ENCODE measurements at regions not wholly inside any gene's neighbourhood (a gene's known extent, or its start where the extent isn't known, plus 50 kb on each side); places are given as distances from the start of the nearest gene placed in this dataset.

GRCh38 chr16:73176577-73177013 lies 128.7 kb upstream of the ZFHX3 start:
- DNase-seq (ENCODE audit: low read depth, low spot score) = peak; percentile 30
- POLR2A ChIA-PET = no interaction called here

GRCh38 chr16:73172973-73173709 lies 125.2 kb upstream of the ZFHX3 start:
- TF ChIP-seq SIN3A (IDR thresholded peaks at IDR 0.05; ENCODE audit: borderline replicate concordance, insufficient read depth, low read depth, low read length) (no peak), TCF7L2 (IDR thresholded peaks at IDR 0.05; ENCODE audit: low read depth, low read length) (no peak), POLR2AphosphoS5 (IDR thresholded peaks at IDR 0.05; ENCODE audit: low read depth, low read length) (no peak), CTCF (IDR thresholded peaks at IDR 0.05) (no peak)
- TF ChIP-seq, protein P1, sequence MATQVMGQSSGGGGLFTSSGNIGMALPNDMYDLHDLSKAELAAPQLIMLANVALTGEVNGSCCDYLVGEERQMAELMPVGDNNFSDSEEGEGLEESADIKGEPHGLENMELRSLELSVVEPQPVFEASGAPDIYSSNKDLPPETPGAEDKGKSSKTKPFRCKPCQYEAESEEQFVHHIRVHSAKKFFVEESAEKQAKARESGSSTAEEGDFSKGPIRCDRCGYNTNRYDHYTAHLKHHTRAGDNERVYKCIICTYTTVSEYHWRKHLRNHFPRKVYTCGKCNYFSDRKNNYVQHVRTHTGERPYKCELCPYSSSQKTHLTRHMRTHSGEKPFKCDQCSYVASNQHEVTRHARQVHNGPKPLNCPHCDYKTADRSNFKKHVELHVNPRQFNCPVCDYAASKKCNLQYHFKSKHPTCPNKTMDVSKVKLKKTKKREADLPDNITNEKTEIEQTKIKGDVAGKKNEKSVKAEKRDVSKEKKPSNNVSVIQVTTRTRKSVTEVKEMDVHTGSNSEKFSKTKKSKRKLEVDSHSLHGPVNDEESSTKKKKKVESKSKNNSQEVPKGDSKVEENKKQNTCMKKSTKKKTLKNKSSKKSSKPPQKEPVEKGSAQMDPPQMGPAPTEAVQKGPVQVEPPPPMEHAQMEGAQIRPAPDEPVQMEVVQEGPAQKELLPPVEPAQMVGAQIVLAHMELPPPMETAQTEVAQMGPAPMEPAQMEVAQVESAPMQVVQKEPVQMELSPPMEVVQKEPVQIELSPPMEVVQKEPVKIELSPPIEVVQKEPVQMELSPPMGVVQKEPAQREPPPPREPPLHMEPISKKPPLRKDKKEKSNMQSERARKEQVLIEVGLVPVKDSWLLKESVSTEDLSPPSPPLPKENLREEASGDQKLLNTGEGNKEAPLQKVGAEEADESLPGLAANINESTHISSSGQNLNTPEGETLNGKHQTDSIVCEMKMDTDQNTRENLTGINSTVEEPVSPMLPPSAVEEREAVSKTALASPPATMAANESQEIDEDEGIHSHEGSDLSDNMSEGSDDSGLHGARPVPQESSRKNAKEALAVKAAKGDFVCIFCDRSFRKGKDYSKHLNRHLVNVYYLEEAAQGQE (IDR thresholded peaks at IDR 0.05; ENCODE audit: insufficient read depth in 1 of 2, low read depth in 2 of 2, low read length in 1 of 2) = no peak
- Histone ChIP-seq H3K4me3 (ENCODE audit: low read depth in 2 of 2, low read length in 2 of 2) (no peak overlapping the region), H3K27me3 (ENCODE audit: control insufficient read depth, insufficient read depth, low read length) (no peaks in the 10 kb centered on the region), H3K9me3 (ENCODE audit: control insufficient read depth, insufficient read depth, low read depth, low read length) (no peaks in the 10 kb centered on the region), H3K36me3 (ENCODE audit: control insufficient read depth, insufficient read depth, low read length) (no peaks in the 10 kb centered on the region), H3K27ac (ENCODE audit: low read length) (no peak overlapping the region), H3K4me1 (ENCODE audit: control insufficient read depth, insufficient read depth, low read length) (no peaks in the 10 kb centered on the region; the same call in 1 of the 2 replicates)
- CTCF ChIA-PET = no interaction called here
- in situ Hi-C loops (cut with HindIII; ENCODE audit: low pct_unique_long_range_greater_than_20kb, low sequenced_read_pairs) (no loop called here), intact Hi-C loops (cut with micrococcal nuclease; ENCODE audit: unreplicated experiment) (no loop called here)
- DNase-seq (ENCODE audit: low read depth, low spot score) (no peak), ATAC-seq (no peak)
- POLR2A ChIA-PET = no interaction called here
- no TSS peak for BruUV-seq (replicated peaks)

More at GRCh38 chr16:73176577-73177013, 128.7 kb upstream of the ZFHX3 start:
- CTCF ChIA-PET = interaction anchor here (0.5 to 0.7 kb wide), 2 partner anchors 113 to 783 kb away, joined by 7 read pairs; no protein-coding TSS in a partner anchor
- Histone ChIP-seq H3K27me3 (ENCODE audit: control insufficient read depth, insufficient read depth, low read length) (no peaks in the 10 kb centered on the region), H3K27ac (ENCODE audit: low read length) (no peak overlapping the region), H3K4me1 (ENCODE audit: control insufficient read depth, insufficient read depth, low read length) (no peaks in the 10 kb centered on the region; the same call in 1 of the 2 replicates), H3K36me3 (ENCODE audit: control insufficient read depth, insufficient read depth, low read length) (no peaks in the 10 kb centered on the region), H3K4me3 (ENCODE audit: low read depth in 2 of 2, low read length in 2 of 2) (no peak overlapping the region), H3K9me3 (ENCODE audit: control insufficient read depth, insufficient read depth, low read depth, low read length) (no peaks in the 10 kb centered on the region)
- intact Hi-C loops (cut with micrococcal nuclease; ENCODE audit: unreplicated experiment) = no loop called here
- BruUV-seq (replicated peaks) = no TSS peak
- TF ChIP-seq TCF7L2 (IDR thresholded peaks at IDR 0.05; ENCODE audit: low read depth, low read length) (no peak), CTCF (IDR thresholded peaks at IDR 0.05) (peak; percentile 19; the same call in 1 of the 2 replicates), POLR2AphosphoS5 (IDR thresholded peaks at IDR 0.05; ENCODE audit: low read depth, low read length) (no peak), SIN3A (IDR thresholded peaks at IDR 0.05; ENCODE audit: borderline replicate concordance, insufficient read depth, low read depth, low read length) (no peak)
- TF ChIP-seq, protein P1 (IDR thresholded peaks at IDR 0.05; ENCODE audit: insufficient read depth in 1 of 2, low read depth in 2 of 2, low read length in 1 of 2) = no peak
- no peak for ATAC-seq
- in situ Hi-C loops (cut with HindIII; ENCODE audit: low pct_unique_long_range_greater_than_20kb, low sequenced_read_pairs) = no loop called here

All from Panc1 (cell line).